ENCODE measurements at regions not wholly inside any gene's neighbourhood (a gene's known extent, or its start where the extent isn't known, plus 50 kb on each side); places are given as distances from the start of the nearest gene placed in this dataset.

DNA sequence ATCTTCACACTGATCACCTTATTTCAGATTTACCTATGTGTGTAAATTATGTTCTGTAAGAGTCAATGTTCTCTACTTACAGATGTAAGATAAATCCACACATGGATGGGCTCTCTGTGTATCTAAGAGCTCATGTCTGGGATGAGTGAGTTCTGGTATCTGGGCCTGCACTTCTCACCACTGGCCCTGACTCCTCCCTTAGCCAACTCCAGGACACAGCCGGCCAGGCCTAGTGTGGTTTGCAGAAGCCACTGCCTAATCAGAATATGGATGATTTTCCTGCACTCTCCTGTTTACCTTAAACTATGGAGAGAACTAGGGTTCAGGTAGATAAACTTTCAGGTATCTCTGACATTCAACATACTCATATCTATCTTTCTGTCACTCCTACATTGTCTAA, 1284.8 kb downstream of the TMEM121 start:
- Histone ChIP-seq H3K36me3 (ENCODE audit: control insufficient read depth in 1 of 2, insufficient read depth in 2 of 2, low read length in 1 of 2) (no peaks in the 10 kb centered on the region), H3K27ac (ENCODE audit: low read depth in 1 of 2, low read length in 2 of 2) (no peak overlapping the region), H3K4me3 (ENCODE audit: low read length in 2 of 2) (no peak overlapping the region), H3K27me3 (ENCODE audit: control insufficient read depth in 1 of 2, insufficient read depth in 2 of 2, low read length in 1 of 2) (no peaks in the 10 kb centered on the region), H3K9me3 (ENCODE audit: control insufficient read depth, low read length) (peaks cover 1% of the 10 kb centered on the region), H3K4me1 (ENCODE audit: control insufficient read depth in 1 of 2, insufficient read depth in 2 of 2, low read length in 2 of 2) (no peaks in the 10 kb centered on the region)
- 73 to 76% methylated on average over 1 of the region's 1 CpG for WGBS, 2 donors
- no peak for ATAC-seq (ENCODE audit: low FRiP score)
- intact Hi-C loops (cut with DNase I): no loop called here
- DNase-seq: no peak

DNA sequence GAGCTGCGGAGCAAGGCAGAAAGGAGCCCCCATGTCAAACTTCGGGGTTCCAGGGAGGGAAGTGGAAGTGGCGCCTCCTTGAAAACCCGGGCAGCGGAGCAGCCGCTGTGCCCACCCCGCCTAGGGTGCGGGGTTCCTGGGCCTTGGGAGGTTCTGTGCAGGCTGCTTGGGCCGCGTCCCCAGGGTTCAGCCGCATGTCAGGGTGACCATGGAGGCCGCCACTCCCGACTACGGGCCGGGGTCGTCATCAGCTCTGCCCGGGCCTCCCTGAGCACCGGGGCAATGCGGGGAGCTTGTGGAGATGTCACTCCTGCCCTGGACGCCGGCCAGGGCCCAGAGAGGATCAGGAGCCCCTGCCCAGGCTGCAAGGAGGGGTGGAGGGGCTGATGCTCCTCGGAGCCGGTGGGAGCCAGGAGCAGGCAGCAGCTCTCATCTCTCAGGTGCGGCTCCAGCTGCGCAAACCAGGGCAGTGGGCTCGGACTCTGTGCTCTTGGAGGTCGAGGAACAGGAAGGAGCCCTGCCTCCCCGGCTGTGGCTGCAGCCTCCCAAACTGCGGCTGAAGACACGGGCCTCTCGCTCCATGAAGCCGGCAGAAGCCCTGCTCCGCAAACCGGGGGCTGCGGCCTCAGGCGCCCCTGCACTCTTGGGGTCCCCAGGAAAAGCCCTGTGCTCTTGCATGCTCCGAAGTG, 1286.5 kb downstream of the TMEM121 start:
- no peaks in the 10 kb centered on the region for H3K9me3 ChIP-seq (ENCODE audit: control insufficient read depth, low read length)
- H3K27ac ChIP-seq (ENCODE audit: low read depth in 1 of 2, low read length in 2 of 2): no peak overlapping the region
- H3K4me1 ChIP-seq (ENCODE audit: control insufficient read depth in 1 of 2, insufficient read depth in 2 of 2, low read length in 2 of 2): no peaks in the 10 kb centered on the region
- H3K27me3 ChIP-seq (ENCODE audit: control insufficient read depth in 1 of 2, insufficient read depth in 2 of 2, low read length in 1 of 2): no peaks in the 10 kb centered on the region
- no peaks in the 10 kb centered on the region for H3K36me3 ChIP-seq (ENCODE audit: control insufficient read depth in 1 of 2, insufficient read depth in 2 of 2, low read length in 1 of 2)
- H3K4me3 ChIP-seq (ENCODE audit: low read length in 2 of 2): no peak overlapping the region
- 83 to 84% methylated on average over 36 to 37 of the region's 37 CpGs for WGBS, 2 donors
- ATAC-seq (ENCODE audit: low FRiP score) (peak; percentile 56), DNase-seq (no peak)
- intact Hi-C loops (cut with DNase I): no loop called here

DNA sequence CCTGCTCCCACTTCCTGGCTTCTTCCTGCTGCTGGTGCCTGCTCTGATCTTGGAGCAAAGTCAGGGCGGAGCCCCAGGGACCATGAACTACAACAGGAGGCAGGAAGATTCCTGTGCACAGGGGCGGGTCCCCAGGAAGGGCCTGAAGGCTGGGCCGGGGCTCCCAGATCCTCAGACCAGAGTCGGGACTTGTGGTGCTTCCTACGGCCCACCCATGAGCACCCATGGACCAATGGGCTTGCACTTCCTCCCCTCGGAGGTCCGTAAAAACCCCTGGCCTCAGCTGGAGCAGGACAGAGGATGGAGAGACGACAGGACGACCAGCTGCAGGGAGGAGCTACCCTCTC, 1287.1 kb downstream of the TMEM121 start:
- Histone ChIP-seq H3K27me3 (ENCODE audit: control insufficient read depth in 1 of 2, insufficient read depth in 2 of 2, low read length in 1 of 2) (no peaks in the 10 kb centered on the region), H3K4me3 (ENCODE audit: low read length in 2 of 2) (no peak overlapping the region), H3K9me3 (ENCODE audit: control insufficient read depth, low read length) (no peaks in the 10 kb centered on the region), H3K4me1 (ENCODE audit: control insufficient read depth in 1 of 2, insufficient read depth in 2 of 2, low read length in 2 of 2) (no peaks in the 10 kb centered on the region), H3K27ac (ENCODE audit: low read depth in 1 of 2, low read length in 2 of 2) (no peak overlapping the region), H3K36me3 (ENCODE audit: control insufficient read depth in 1 of 2, insufficient read depth in 2 of 2, low read length in 1 of 2) (no peaks in the 10 kb centered on the region)
- intact Hi-C loops (cut with DNase I): no loop called here
- DNase-seq (no peak), ATAC-seq (ENCODE audit: low FRiP score) (peak; percentile 29)
- WGBS, 2 donors: 62 to 74% methylated on average over 9 of the region's 9 CpGs

DNA sequence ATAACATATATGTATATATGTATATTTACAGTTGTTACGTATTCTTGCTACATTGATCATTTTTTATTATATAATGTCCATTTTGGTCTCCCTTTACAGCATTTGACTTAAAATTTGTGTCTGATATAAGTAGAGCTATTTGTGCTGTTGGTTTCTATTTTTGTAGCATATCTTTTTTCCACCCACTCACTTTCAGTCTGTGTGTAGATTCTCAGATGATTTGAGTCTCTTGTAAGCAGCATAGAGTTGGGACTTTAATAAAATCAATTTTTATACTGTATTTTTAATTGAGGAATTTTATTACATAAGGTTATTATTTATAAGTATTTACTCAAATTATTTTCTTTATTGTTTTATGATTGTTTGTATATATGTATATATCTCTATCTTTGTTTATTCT, 1293.7 kb downstream of the TMEM121 start:
- H3K4me3 ChIP-seq (ENCODE audit: low read length in 2 of 2): no peak overlapping the region
- no peaks in the 10 kb centered on the region for H3K36me3 ChIP-seq (ENCODE audit: control insufficient read depth in 1 of 2, insufficient read depth in 2 of 2, low read length in 1 of 2)
- H3K4me1 ChIP-seq (ENCODE audit: control insufficient read depth in 1 of 2, insufficient read depth in 2 of 2, low read length in 2 of 2): no peaks in the 10 kb centered on the region
- H3K27ac ChIP-seq (ENCODE audit: low read depth in 1 of 2, low read length in 2 of 2): no peak overlapping the region
- DNase-seq: no peak
- WGBS, 2 donors: 86 to 87% methylated on average over 1 of the region's 1 CpG
- no peaks in the 10 kb centered on the region for H3K27me3 ChIP-seq (ENCODE audit: control insufficient read depth in 1 of 2, insufficient read depth in 2 of 2, low read length in 1 of 2)
- intact Hi-C loops (cut with DNase I): no loop called here
- no peaks in the 10 kb centered on the region for H3K9me3 ChIP-seq (ENCODE audit: control insufficient read depth, low read length)
- ATAC-seq (ENCODE audit: low FRiP score): no peak

DNA sequence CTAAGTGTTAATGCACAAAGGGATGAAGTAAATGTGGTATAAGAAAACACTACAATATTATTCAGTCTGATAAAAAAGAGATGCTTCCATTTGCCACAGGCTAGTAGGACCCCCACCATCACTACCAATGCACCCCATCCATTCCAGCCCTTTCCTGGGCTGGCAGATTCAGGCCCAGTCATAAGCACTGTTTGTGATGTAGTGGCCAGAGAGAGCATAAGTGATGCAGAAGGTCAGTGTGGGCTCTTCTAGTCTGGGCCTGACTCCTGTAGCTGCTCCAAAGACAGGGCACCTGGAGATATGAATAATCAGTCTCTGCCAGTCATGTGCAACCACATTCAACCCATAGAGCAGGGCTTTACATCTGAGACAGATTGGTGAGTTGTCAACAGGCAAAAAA, 1294.7 kb downstream of the TMEM121 start:
- Histone ChIP-seq H3K9me3 (ENCODE audit: control insufficient read depth, low read length) (no peaks in the 10 kb centered on the region), H3K27me3 (ENCODE audit: control insufficient read depth in 1 of 2, insufficient read depth in 2 of 2, low read length in 1 of 2) (no peaks in the 10 kb centered on the region), H3K4me3 (ENCODE audit: low read length in 2 of 2) (no peak overlapping the region), H3K36me3 (ENCODE audit: control insufficient read depth in 1 of 2, insufficient read depth in 2 of 2, low read length in 1 of 2) (no peaks in the 10 kb centered on the region), H3K27ac (ENCODE audit: low read depth in 1 of 2, low read length in 2 of 2) (no peak overlapping the region), H3K4me1 (ENCODE audit: control insufficient read depth in 1 of 2, insufficient read depth in 2 of 2, low read length in 2 of 2) (no peaks in the 10 kb centered on the region)
- intact Hi-C loops (cut with DNase I): no loop called here
- DNase-seq (no peak), ATAC-seq (ENCODE audit: low FRiP score) (no peak)

DNA sequence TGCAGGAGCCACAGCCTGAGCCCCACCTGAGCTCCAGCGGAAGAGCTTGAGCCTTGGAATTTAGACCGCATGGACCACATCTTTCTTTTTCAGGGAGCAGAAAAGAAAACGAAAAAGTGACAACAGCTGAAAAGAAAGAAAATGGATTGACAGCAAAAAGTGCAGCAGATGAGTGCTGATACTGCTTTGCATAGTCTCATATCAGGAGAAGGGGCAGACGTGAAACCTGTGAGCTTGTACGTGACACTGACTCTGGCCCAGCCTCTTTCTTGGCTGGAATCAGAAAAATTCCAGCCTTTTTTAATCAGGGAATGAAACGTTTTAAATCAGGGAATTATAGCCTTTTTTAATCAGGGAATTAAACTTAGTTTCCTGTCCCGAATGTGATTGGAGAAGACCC, 1296.5 kb downstream of the TMEM121 start:
- intact Hi-C loops (cut with DNase I): no loop called here
- no peak for ATAC-seq (ENCODE audit: low FRiP score)
- WGBS, 2 donors: 63 to 64% methylated on average over 7 of the region's 7 CpGs

DNA sequence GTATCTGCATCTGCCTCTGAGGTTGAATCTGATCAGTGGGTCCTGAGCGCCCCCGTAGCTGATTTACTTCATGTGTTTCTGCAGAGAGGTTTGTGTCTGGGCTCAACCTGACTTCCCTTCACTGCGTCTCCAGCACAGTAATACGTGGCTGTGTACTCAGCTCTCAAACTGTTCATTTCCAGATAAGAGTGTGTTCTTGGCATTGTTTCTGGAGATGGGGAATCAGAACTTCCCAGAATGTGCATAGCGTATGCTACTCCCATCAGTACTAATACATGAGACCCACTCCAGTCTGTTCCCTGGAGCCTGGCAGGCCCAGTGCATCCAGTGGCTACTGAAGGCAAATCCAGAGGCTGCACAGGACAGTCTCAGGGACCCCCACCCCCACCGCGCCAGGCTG, 1297.2 kb downstream of the TMEM121 start:
- no peak overlapping the region for H3K27ac ChIP-seq (ENCODE audit: low read depth in 1 of 2, low read length in 2 of 2)
- intact Hi-C loops (cut with DNase I): no loop called here
- 73 to 76% methylated on average over 7 of the region's 7 CpGs for WGBS, 2 donors
- H3K36me3 ChIP-seq (ENCODE audit: control insufficient read depth in 1 of 2, insufficient read depth in 2 of 2, low read length in 1 of 2): no peaks in the 10 kb centered on the region
- H3K4me3 ChIP-seq (ENCODE audit: low read length in 2 of 2): no peak overlapping the region
- DNase-seq: no peak
- H3K4me1 ChIP-seq (ENCODE audit: control insufficient read depth in 1 of 2, insufficient read depth in 2 of 2, low read length in 2 of 2): no peaks in the 10 kb centered on the region
- no peak for ATAC-seq (ENCODE audit: low FRiP score)
- no peaks in the 10 kb centered on the region for H3K27me3 ChIP-seq (ENCODE audit: control insufficient read depth in 1 of 2, insufficient read depth in 2 of 2, low read length in 1 of 2)
- no peaks in the 10 kb centered on the region for H3K9me3 ChIP-seq (ENCODE audit: control insufficient read depth, low read length)

More for the DNA sequence above, 1296.5 kb downstream of the TMEM121 start:
- no peaks in the 10 kb centered on the region for H3K4me1 ChIP-seq (ENCODE audit: control insufficient read depth in 1 of 2, insufficient read depth in 2 of 2, low read length in 2 of 2)
- H3K27me3 ChIP-seq (ENCODE audit: control insufficient read depth in 1 of 2, insufficient read depth in 2 of 2, low read length in 1 of 2): no peaks in the 10 kb centered on the region
- no peak overlapping the region for H3K27ac ChIP-seq (ENCODE audit: low read depth in 1 of 2, low read length in 2 of 2)
- no peak for DNase-seq
- no peak overlapping the region for H3K4me3 ChIP-seq (ENCODE audit: low read length in 2 of 2)
- no peaks in the 10 kb centered on the region for H3K36me3 ChIP-seq (ENCODE audit: control insufficient read depth in 1 of 2, insufficient read depth in 2 of 2, low read length in 1 of 2)
- no peaks in the 10 kb centered on the region for H3K9me3 ChIP-seq (ENCODE audit: control insufficient read depth, low read length)

DNA sequence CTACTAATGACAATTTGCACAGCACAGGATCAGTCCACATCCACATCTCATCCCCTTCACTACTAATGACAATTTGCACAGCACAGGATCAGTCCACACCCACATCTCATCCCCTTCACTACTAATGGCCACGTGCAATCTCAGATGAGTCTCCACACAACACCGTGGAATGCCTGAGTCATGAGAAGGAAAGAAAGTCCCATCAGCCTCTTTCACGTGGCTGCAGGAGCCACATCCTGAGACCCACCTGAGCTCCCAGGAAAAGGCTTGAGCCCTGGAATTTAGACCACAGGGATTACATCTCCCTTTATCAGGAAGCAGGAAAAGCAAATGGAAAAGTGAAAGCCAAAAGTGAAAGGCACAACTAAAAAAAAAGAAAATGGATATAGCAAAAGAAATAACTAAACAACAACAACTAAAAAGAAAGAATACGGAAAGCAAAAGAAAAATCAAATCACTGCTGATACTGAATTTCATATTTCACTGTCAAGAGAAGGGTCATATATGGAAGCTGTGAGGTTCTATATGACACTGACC, 1300.5 kb downstream of the TMEM121 start:
- H3K9me3 ChIP-seq (ENCODE audit: control insufficient read depth, low read length): no peaks in the 10 kb centered on the region

DNA sequence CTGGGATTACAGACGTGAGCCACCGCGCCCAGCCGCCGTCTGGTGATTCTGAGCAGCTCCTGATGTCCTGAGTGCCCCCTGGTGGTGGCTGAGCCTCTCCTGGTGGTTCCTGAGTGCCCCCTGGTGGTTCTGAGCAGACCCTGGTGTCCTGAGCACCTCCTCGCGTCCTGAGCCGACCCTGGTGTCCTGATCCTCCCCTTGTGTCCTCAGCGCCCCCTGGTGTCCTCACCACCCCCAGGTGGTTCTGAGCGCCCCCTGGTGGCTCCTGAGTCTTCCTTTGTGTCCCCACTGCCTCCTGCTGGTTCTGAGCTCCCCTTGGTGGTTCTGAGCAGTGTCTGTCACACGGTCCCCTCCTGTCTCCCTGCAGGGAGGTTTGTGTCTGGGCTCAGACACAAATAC, 1304.9 kb downstream of the TMEM121 start:
- Histone ChIP-seq H3K9me3 (ENCODE audit: control insufficient read depth, low read length) (no peaks in the 10 kb centered on the region), H3K36me3 (ENCODE audit: control insufficient read depth in 1 of 2, insufficient read depth in 2 of 2, low read length in 1 of 2) (no peaks in the 10 kb centered on the region), H3K27ac (ENCODE audit: low read depth in 1 of 2, low read length in 2 of 2) (no peak overlapping the region), H3K27me3 (ENCODE audit: control insufficient read depth in 1 of 2, insufficient read depth in 2 of 2, low read length in 1 of 2) (no peaks in the 10 kb centered on the region), H3K4me1 (ENCODE audit: control insufficient read depth in 1 of 2, insufficient read depth in 2 of 2, low read length in 2 of 2) (no peaks in the 10 kb centered on the region), H3K4me3 (ENCODE audit: low read length in 2 of 2) (no peak overlapping the region)
- DNase-seq: peak in 1 of 2 donors; percentile 50
- no peak for ATAC-seq (ENCODE audit: low FRiP score)
- intact Hi-C loops (cut with DNase I): no loop called here
- 78 to 80% methylated on average over 11 of the region's 11 CpGs for WGBS, 2 donors

More for the DNA sequence above, 1300.5 kb downstream of the TMEM121 start:
- Histone ChIP-seq H3K4me3 (ENCODE audit: low read length in 2 of 2) (no peak overlapping the region), H3K27ac (ENCODE audit: low read depth in 1 of 2, low read length in 2 of 2) (no peak overlapping the region), H3K27me3 (ENCODE audit: control insufficient read depth in 1 of 2, insufficient read depth in 2 of 2, low read length in 1 of 2) (no peaks in the 10 kb centered on the region), H3K36me3 (ENCODE audit: control insufficient read depth in 1 of 2, insufficient read depth in 2 of 2, low read length in 1 of 2) (no peaks in the 10 kb centered on the region), H3K4me1 (ENCODE audit: control insufficient read depth in 1 of 2, insufficient read depth in 2 of 2, low read length in 2 of 2) (no peaks in the 10 kb centered on the region)
- ATAC-seq (ENCODE audit: low FRiP score) (no peak), DNase-seq (no peak)
- intact Hi-C loops (cut with DNase I): no loop called here
- 34 to 41% methylated on average over 4 of the region's 4 CpGs for WGBS, 2 donors
